HG02623 (cell line): ENCODE measurements at regions not wholly inside any gene's neighbourhood (a gene's known extent, or its start where the extent isn't known, plus 50 kb on each side); places are given as distances from the start of the nearest gene placed in this dataset.

ENCODE experiments used
- ATAC-seq: cut with Tn5 transposase; IDR thresholded peaks from one replicate; pipeline ENCODE4 v1.9.1; 2021; ENCODE audit warnings: moderate library complexity; ENCODE audit not compliant: unreplicated experiment

DNA sequence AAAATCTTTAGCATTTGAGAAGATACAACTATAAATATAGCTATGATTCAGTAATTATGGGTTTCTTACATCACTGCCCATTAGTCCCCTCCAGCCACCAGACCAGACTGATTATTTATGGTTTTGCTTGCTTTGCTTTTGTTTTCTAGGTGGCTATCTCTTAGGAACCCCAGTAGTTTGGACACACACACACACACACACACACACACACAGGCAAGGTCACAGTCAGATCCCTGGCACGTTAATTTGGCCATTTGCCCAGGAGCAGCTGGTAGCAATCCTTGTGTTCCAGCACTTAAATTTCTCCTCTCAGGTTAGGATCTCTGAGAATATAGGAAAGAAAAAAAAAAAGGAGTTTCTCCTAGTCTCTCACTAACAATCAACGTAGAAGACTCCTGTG lies 90.2 kb upstream of the RESF1 start:
- ATAC-seq, result no peak

DNA sequence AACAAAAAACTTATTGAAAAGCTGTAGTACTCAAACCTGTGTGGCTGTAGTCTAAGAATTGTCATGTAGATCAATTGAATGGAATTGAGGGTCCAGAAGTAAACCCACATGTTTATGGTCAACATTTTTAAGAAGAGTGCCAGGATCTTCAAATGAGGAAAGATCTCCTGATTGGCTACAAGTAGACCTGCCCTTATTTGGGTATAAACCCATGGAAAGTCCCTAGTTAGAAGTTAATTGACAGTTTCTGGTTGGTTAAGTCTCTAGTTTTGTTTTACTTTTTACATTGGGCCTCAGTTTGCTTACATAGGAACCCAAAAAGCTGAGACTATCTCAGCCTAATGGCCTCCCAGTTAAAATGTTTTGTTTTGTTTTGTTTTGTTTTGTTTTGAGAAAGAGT lies 91.9 kb upstream of the RESF1 start:
- no peak for ATAC-seq

DNA sequence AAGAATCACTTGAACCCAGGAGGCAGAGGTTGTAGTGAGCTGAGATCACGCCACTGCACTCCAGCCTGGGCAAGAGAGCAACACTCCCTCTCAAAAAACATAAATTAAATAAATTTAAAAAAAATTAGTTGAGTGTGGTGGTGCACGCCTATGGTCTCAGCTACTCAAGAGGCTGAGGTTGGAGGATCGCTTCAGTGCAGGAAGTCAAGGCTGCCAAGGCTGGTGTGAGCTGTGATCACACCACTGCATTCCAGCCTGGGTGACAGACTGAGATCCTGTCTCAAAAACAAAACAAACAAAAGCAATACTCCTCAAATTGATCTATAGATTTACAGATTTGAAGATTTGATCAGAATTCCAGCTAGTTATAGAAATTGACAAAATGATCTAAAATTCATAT lies 92.7 kb upstream of the RESF1 start:
- no peak for ATAC-seq

DNA sequence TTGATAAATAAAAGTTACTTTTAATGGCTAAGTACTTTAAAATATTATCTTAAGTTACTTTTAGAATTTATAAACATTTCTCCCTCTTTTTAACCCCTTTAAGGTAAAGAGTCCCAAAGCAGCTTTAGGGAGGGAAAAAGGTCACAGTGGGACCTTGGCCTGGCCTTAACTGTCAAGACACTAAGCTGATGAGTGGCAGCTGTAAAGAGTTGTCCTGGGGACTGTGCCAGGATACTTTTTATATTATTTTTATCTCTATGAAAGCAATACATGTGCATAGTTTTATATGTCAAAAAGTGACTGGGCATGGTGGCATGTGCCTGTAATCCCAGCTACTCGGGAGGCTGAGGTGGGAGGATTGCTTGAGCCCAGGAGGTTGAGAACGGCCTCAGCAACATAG lies 94.2 kb upstream of the RESF1 start:
- ATAC-seq, result no peak

DNA sequence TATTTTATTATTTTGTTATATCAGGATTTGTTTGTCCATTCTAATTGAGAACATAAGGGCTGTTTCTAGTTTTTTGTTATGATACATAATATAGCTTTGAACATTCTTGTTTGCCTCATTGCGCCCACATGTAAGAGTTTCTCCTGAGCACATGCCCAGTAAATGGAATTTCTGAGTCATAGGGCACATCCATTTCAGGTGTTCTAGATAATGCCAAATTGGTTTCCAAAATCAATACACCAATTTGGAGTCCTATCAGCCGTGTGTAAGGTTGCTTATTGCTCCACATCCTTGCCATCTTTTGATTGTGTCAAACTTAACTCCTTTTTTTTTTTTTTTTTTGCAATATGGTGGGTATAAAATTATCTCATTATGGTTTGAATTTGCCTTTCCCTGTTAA lies 97.9 kb upstream of the RESF1 start:
- ATAC-seq, result no peak

DNA sequence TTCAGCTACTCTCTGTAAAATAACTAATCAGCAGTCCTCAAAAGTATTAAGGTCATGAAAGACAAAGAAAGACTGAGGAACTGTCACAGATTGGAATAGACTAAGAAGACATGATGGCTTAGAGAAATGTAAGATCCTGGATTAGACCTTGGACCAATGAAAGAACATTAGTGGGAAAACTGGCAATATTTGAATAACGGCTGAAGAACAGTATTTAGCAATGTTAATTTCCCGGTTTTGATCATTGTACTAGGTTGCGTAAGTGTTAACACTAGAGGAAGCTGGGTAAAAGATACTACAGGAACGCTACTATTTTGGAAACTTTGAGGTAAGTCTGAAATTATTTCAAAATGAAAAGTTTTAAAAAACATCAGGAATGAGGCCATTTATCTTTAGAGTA lies 98.8 kb upstream of the RESF1 start:
- ATAC-seq, result no peak

DNA sequence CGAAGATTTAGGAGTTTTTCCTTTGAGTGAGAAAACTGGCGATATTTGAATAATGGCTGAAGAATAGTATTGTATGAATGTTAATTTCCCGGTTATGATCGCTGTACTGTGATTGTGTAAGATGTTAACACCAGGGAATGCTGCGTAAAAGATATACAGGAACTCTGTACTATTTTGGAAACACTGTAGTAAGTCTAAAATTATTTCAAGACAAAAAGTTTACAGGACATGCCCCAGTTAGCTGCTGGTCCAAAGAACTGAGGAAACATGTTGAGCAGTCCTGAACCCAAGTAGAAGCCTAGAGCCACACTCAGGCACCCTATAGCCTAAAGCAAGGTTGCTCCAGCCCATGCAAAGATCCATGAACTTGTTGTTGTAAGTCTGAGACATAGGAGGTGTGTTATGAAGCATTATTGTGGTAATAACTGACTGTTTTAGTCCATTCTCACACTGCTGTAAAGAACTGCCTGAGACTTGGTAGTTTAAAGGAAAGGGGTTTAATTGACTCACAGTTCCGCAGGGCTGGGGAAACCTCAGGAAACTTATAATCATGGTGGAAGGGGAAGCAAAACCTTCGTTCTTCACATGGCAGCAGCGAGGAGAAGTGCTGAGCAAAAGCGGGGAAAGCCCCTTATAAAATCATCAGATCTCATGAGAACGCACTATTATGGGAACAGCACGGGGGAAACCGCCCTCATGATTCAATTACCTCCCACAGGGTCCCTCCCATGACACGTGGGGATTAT lies 99.8 kb upstream of the RESF1 start:
- ATAC-seq, result no peak

DNA sequence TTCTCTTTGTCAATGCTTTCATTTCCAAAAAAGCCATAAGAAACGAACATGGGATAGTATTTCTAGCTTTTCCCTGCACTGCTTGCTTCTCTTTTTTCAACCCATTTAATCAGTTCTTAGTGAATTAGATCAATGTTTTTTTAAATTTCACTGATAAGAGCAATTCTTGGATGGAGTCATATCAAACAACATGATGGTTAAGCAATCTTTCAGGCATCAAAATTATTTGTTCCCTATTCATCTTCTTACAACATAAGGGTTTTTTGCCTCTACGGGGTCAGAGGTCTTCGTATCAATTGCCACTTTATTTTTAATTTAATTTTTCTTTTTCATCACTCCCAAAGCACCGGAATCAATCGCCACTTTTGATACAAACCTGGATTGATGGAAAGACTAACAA lies 103.8 kb upstream of the RESF1 start:
- no peak for ATAC-seq

DNA sequence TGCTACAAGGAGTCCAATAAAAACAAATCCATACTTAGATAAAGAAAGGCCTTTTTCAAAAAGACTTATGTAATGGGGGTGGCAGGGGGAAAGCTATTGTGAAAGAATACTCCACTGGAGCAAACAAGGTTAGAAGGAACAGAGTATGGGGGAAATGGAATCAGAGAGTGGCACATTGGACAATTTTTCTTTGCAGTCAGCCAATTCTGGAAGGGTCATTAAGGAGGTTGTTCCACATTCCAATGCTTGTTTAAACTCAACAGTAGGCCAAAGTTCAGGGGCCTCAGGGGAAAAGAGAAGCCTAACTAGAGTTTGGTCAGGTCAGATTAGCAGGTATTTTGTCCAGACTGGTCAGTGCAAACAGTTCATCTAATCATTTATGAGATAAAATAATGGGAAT lies 105.2 kb upstream of the RESF1 start:
- ATAC-seq, result no peak

DNA sequence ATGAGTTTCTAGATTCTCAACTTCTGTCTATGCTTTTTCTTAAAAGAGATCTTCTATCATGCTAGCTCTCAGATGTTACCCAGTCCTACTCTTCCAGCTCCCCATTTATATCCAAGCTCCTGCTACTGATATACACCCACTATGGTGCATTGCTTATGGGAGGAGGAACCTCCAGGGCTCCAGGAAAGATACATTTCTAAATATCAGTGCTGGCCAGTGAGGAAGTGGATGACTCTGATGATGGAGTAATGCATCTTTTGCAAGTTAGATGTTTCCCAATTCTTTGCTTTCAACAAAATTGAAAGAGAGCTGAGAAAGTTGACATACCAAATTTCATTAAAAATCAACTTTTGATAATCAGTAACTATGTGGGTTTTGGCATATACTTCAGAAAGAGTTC lies 105.7 kb upstream of the RESF1 start:
- no peak for ATAC-seq

DNA sequence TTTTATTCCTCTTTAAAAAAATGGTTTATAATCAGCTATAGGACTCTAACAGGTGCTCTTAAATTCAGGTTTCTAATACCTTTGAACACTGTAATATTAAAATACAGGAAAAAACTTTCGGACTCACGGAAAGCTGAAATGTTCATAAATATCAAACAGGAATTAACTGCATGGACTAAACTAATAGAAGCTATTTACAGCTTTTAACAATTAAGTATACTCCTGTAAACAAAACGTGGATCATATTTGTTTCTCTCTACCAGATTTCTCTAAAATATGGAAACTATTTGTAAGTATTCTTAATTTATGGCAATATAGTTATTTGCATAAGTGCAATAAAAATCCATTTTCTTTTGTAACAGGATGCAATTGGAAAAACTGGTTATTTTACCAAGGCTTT lies 108.9 kb upstream of the RESF1 start:
- no peak for ATAC-seq

DNA sequence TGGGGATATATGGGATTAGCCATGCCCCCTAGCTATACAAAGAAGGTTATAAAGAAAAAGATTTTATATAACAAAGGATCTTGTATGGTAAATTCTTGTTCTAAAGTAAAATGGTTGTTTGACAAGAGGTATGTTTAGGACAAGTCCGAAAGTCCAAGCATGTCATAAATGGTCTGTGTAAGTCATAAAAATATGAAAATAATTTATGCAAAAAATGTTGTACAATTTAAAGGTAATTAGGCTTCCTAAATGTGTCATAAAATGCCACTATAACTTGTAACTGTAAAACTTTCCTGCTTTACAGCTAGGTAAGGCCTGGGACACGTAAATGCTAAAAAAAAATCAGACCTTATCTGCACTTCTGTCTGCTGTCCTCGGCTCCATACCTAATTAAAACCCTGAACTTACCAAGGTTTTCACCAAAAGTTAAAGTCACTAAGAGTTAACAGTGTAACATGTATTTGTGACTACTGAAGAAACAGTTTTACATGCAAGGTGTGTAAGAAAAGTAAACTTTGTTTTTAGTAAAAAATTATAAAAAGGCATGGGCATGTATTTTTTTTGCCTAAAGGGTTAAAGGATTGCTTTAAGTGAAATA lies 110.0 kb upstream of the RESF1 start:
- no peak for ATAC-seq

DNA sequence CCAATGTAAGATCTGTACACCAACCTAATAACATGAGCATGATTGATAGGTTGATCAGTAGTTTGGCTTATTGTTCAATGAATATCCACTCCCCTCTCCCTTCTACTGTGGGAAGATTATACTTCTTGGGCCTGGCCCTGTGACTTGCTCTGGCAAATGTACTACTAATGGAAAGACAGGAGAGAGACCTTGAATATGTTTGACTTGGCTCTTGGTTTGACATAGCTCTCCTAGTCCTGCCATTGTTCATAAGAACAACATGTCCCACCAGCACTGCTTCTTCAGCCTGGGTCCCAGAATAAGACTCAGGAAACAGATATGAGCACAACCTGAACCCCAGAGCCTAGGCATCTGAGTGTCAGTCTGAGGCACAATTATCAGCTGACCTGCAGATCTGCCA lies 112.8 kb upstream of the RESF1 start:
- ATAC-seq, result no peak

DNA sequence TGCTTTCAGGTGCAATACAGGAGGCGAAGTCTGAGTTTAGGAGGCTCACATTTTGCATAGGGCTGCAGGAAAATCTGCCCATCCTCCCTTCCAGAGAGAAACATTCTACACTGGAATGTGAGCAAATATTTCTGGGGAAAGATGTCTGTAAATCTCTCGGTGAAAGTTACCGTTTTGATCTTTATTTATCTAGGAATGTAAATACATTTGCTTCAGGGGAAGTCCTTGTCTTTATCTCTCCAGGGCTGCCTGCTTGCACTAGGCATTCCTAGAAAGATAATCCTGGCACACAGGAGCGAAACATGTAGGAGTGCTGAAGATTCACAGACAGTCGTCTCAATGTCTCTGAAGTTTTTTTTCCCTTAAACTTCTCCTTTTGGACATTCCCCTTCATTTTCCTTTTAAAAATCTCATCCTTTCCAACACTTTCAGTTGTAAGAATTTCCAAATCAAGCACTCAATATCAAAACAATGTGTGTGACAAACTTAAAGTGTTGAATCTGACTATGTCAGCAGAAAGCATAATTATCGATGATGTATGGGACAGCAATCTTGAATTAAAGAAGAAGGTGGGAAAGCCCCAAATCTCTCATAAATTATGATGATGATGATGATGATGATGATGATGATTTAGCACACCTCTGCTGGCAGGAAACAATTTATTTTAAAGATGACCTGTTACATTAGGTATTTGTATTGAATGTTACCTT lies 113.4 kb upstream of the RESF1 start:
- ATAC-seq, result no peak

DNA sequence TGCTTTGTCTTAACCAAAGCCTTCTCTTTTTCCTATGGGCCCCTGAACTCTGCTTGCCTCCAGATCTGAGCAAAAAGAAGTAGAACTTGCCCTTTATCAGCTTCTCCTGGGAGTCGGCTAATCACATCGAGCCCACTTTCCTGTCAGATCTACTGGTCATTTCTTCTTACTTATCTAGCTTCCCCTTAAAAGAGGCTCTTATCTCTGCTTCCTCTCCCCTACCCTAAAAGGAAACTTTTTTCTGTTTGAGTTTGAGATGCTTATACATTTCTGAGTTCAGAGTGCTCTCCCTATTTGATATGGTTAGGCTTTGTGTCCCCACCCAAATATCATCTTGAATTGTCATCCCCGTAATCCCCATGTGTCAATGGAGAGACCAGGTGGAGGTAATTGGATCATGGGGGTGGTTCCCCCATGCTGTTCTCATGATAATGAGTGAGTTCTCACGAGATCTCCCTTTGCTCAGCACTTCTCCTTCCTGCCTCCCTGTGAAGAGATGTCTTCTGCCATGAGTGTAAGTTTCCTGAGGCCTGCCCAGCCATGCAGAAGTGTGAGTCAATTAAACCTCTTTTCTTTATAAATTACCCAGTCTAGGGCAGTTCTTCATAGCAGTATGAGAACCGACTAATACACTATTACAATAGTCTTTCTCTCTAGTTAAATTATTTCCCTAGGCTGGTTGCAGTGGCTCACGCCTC lies 114.7 kb upstream of the AMN1 start:
- no peak for ATAC-seq

DNA sequence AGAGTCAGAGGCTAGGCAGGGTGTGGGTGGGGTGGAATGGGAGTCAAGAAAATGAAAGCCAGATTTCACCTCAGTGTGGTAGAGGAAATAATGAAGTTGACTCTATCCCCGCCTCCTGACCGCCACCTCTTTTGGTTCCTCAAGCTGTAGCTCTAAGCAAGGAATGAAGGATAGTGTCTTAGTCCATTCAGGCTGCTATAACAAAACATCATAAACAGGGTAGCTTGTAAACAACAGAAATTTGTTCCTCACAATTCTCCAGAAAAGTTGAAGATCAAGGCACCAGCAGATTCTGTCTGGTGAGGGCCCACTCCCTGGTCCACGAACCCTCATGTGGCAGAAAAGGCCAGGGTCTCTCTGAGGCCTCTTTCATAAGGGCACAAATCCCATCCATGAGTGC lies 109.1 kb upstream of the AMN1 start:
- no peak for ATAC-seq

DNA sequence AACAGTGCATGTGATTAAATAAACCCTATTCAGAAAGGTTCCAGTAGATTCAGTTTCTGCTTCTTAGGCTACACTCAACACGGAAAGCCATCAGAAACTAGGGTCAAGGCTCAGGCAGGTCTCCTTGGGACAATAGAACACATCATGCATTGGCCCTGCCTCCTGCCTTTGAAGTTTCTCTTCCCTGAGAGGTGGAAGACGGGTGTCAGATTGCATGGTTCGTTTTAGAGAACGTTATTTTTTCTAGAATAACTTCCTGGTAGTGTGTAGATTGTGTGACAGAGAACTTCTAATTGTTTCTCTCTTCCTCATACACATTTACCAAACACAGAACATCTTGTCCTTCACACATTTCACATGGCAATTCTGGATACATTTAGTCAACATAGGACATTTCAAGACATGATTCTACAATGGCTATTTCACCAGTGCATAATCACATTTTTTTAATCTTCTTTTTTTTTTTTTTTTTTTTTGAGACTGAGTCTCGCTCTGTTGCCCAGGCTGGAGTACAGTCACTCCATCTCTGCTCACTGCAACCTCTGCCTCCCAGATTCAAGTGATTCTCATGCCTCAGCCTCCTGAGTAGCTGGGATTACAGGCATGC lies 106.6 kb upstream of the AMN1 start:
- no peak for ATAC-seq

DNA sequence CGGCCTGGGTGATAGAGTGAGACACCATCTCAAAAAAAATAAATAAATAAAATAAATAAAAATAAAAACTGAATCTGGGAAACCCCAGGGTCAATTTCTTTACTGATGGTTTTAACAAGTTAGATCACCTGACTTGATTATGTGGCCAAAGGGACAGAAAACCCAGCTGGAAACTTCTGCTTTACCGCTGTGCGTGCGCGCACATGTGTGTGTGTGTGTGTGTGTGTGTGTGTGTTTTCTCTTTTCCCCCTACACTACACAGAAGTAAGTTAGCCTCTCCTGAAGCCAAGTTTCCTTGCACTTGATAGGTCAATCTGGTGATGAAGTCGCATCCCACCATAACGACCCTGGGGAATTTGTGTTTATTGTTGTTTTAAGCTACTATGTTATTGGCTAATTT lies 105.3 kb upstream of the AMN1 start:
- ATAC-seq, result no peak

DNA sequence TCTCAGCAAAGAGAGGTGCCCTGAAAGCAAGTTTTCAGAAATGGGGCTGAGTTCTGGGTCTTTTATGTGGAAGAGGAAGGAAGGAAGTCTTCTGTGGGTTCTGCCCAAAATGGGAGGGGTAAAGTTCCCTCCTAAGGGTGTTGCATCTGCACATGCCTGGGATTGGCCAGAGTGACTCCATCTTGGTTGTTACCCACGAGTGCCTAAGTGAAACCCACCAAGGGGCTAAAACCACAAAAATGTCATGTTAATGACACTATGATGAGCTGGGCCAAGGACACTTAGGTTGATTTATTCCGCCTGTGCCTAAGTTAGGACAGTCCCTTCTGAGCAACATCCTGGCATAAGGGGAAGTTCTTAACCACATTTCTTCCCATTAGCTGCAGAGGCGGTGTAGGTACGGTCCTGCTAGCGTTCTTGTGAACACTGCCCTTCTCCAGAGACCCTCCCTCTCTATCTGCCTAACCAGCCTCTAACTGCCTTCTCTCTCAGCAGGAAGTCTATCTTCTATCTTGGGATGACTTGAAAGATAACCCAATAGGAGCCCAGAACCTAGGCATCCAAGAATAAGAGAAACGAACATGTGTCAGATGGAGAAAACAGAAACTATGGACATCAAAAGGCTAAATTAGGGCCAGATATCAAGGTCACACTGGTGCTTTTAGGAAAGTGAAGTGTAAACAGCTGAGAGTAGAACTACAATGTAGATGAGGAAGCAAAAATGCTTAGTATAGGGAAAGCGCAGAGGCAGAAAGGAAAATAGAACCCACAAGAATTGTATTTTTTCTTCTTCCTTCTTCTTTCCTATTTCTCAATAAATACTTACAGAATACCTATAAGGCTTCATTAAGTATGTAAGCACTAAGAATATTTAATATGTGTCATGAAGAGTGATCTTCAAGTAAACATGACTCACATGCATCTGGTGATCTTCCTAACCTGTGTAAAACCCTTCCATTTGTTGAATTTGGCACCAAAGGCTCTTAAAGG lies 104.2 kb upstream of the AMN1 start:
- ATAC-seq, result peak; percentile 56

DNA sequence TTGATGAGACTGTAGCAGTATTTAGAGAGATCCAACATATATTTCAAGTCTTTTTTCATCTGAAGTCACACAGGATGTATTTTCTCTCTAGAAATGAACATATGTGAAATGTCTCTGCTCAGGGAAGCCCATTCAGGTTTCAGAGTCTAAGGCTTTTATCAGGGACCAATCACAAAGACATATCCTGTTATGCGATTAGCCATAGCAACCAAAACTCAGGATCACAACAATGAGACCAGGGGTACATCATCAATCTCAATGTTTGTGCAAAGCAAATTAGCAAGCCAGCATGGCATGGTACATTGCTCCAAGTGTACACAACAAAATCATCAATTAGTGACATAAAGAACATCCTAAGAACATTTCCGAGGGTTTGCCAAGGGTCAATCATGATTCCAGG lies 99.2 kb upstream of the AMN1 start:
- ATAC-seq, result no peak
